Transverse colon (tissue), 4 donors: ENCODE measurements at regions not wholly inside any gene's neighbourhood (a gene's known extent, or its start where the extent isn't known, plus 50 kb on each side); places are given as distances from the start of the nearest gene placed in this dataset.
"Not testable (repeated sequence)": the region's sequence is repeated elsewhere in the genome, so short reads cannot be mapped to it uniquely, and the experiment has no call there.

Source experiments
- DNase-seq: peaks from one replicate; pipeline ENCODE4 v3.0.0-alpha.2; 2019
- H3K27ac ChIP-seq, 4 donors: fragments of 200-600 bp; sonication (generic); 2 replicates each; pipeline ENCODE4 v1.5.1; 2016 to 2018; ENCODE audit warnings: inconsistent platforms in 4 of 4
- H3K27me3 ChIP-seq: fragments of 200-600 bp; sonication (generic); 2 replicates; pipeline ENCODE4 v1.5.1; 2017; ENCODE audit warnings: inconsistent platforms
- H3K36me3 ChIP-seq, 4 donors: fragments of 200-600 bp; sonication (generic); 2 replicates each; pipeline ENCODE4 v1.5.1; 2017 to 2019; ENCODE audit warnings: inconsistent platforms in 4 of 4
- H3K4me1 ChIP-seq, 4 donors: fragments of 200-600 bp; sonication (generic); 2 replicates each; pipeline ENCODE4 v1.5.1; 2017 to 2020; ENCODE audit warnings: inconsistent platforms in 4 of 4
- H3K4me3 ChIP-seq, 4 donors: fragments of 200-600 bp; sonication (generic); 1 replicate in 1 of 4; 2 replicates in 3 of 4; pipeline versions ENCODE4 v1.5.1 to v1.6.1; 2017 to 2019; ENCODE audit warnings: inconsistent platforms in 4 of 4
- H3K9me3 ChIP-seq, 2 donors: fragments of 200-600 bp; sonication (generic); 2 replicates each; pipeline ENCODE4 v1.5.1; 2017 to 2019; ENCODE audit warnings: inconsistent platforms in 2 of 2
- CTCF ChIP-seq, 5 experiments: fragments of 200-600 bp in 3 of 5; fragments of 450-650 bp in 2 of 5; sonication (generic) in 3 of 5; IDR thresholded peaks; 1 replicate in 2 of 5; 2 replicates in 3 of 5; pipeline ENCODE4 v1.5.1; 2016 to 2017; ENCODE audit warnings: antibody characterized with exemption in 5 of 5, inconsistent platforms in 3 of 5, mild to moderate bottlenecking in 2 of 5, moderate library complexity in 1 of 5
- EP300 ChIP-seq: sonication (generic); formaldehyde crosslinking; IDR thresholded peaks from one replicate; pipeline ENCODE4 v1.6.1; 2017; ENCODE audit warnings: antibody characterized with exemption, low read depth
- POLR2A ChIP-seq: fragments of 450-650 bp; IDR thresholded peaks from one replicate; pipeline ENCODE4 v1.6.1; 2016; ENCODE audit warnings: antibody characterized with exemption, mild to moderate bottlenecking, moderate library complexity
- POLR2AphosphoS5 ChIP-seq, 3 donors: sonication (generic); formaldehyde crosslinking; IDR thresholded peaks; one replicate each; pipeline ENCODE4 v1.6.1; 2016; ENCODE audit warnings: antibody characterized with exemption in 3 of 3
- WGBS, 2 donors: methylation state at CpG; one replicate each; pipeline ENCODE4 v1.1.5; 2018; ENCODE audit warnings: low coverage in 1 of 2; 5-methylcytosine and 5-hydroxymethylcytosine counted together
- in situ Hi-C, 4 donors: fragments of 200-750 bp; cut with MboI; loops; one replicate each; pipeline versions ENCODE4 v1.15.0 to v1.15.1; 2017; ENCODE audit warnings: low sequenced_read_pairs in 3 of 4, low pct_ligation_motif_present in 1 of 4, low pct_unique_long_range_greater_than_20kb in 1 of 4
- intact Hi-C: fragments of 100-400 bp; cut with DNase I; formaldehyde crosslinking; loops from one replicate; pipeline ENCODE4 v1.15.1; 2023; ENCODE audit warnings: low total_unique reads

- TF ChIP-seq POLR2A (no peak), EP300 (no peak), POLR2AphosphoS5 (IDR thresholded peaks at IDR 0.05) (no peak), CTCF (IDR thresholded peaks at IDR 0.05) (no peak)
- in situ Hi-C loops: no loop called here
These were observed 1085.7 kb downstream of the TAF11L14 start for GRCh38 chr5:18720002-18720401.

GRCh38 chr5:18732556-18733479 is 1098.6 kb downstream of the TAF11L14 start:
- DNase-seq: no peak
- in situ Hi-C loops (no loop called here), intact Hi-C loops (no loop called here)
- Histone ChIP-seq H3K36me3 (no peaks in the 10 kb centered on the region), H3K4me1 (no peaks in the 10 kb centered on the region), H3K27ac (no peak overlapping the region), H3K27me3 (no peaks in the 10 kb centered on the region), H3K4me3 (no peak overlapping the region), H3K9me3 (no peaks in the 10 kb centered on the region)
- WGBS, 2 donors: 80 to 93% methylated on average over 4 to 16 of the region's 16 CpGs
- TF ChIP-seq POLR2AphosphoS5 (IDR thresholded peaks at IDR 0.05) (no peak), CTCF (IDR thresholded peaks at IDR 0.05) (no peak), POLR2A (no peak), EP300 (no peak)

More at GRCh38 chr5:18720002-18720401, 1085.7 kb downstream of the TAF11L14 start:
- Histone ChIP-seq H3K4me3 (no peak overlapping the region), H3K9me3 (no peaks in the 10 kb centered on the region), H3K4me1 (no peaks in the 10 kb centered on the region), H3K27ac (no peak overlapping the region), H3K36me3 (no peaks in the 10 kb centered on the region), H3K27me3 (no peaks in the 10 kb centered on the region)
- intact Hi-C loops: no loop called here
- WGBS, 2 donors: 32 to 100% methylated on average over 1 of the region's 1 CpG
- no peak for DNase-seq

GRCh38 chr5:18736051-18736398 is 1101.8 kb downstream of the TAF11L14 start:
- no peaks in the 10 kb centered on the region for H3K27me3 ChIP-seq
- H3K27ac ChIP-seq: no peak overlapping the region
- no peak for TF ChIP-seq EP300
- no peak for TF ChIP-seq CTCF (IDR thresholded peaks at IDR 0.05)
- no peak for TF ChIP-seq POLR2AphosphoS5 (IDR thresholded peaks at IDR 0.05)
- no peak for TF ChIP-seq POLR2A
- H3K4me1 ChIP-seq: no peaks in the 10 kb centered on the region
- H3K4me3 ChIP-seq: no peak overlapping the region
- 28 to 32% methylated on average over 2 of the region's 2 CpGs for WGBS, 2 donors
- intact Hi-C loops: no loop called here
- in situ Hi-C loops: no loop called here
- H3K9me3 ChIP-seq: no peaks in the 10 kb centered on the region
- DNase-seq: no peak
- H3K36me3 ChIP-seq: no peaks in the 10 kb centered on the region

- intact Hi-C loops, DNase-seq, H3K36me3 ChIP-seq, H3K27ac ChIP-seq, H3K9me3 ChIP-seq, H3K4me1 ChIP-seq, in situ Hi-C loops, H3K27me3 ChIP-seq, H3K4me3 ChIP-seq: not testable (repeated sequence)
- WGBS, 2 donors: 84 to 97% methylated on average over 7 of the region's 7 CpGs
These were observed 1102.5 kb downstream of the TAF11L14 start for GRCh38 chr5:18736736-18737135.

GRCh38 chr5:18740301-18740700 is 1106.0 kb downstream of the TAF11L14 start:
- no peaks in the 10 kb centered on the region for H3K27me3 ChIP-seq
- TF ChIP-seq EP300: no peak
- TF ChIP-seq CTCF (IDR thresholded peaks at IDR 0.05): no peak
- no peak for TF ChIP-seq POLR2AphosphoS5 (IDR thresholded peaks at IDR 0.05)
- no peak for TF ChIP-seq POLR2A
- intact Hi-C loops: no loop called here
- peaks cover 0 to 7% (median 0%) of the 10 kb centered on the region in 4 donors for H3K4me1 ChIP-seq
- no peak for DNase-seq
- in situ Hi-C loops: no loop called here
- no peak overlapping the region for H3K27ac ChIP-seq
- no peaks in the 10 kb centered on the region for H3K9me3 ChIP-seq
- no peak overlapping the region for H3K4me3 ChIP-seq
- H3K36me3 ChIP-seq: no peaks in the 10 kb centered on the region
